ENCODE measurements at regions not wholly inside any gene's neighbourhood (a gene's known extent, or its start where the extent isn't known, plus 50 kb on each side); places are given as distances from the start of the nearest gene placed in this dataset.

DNA sequence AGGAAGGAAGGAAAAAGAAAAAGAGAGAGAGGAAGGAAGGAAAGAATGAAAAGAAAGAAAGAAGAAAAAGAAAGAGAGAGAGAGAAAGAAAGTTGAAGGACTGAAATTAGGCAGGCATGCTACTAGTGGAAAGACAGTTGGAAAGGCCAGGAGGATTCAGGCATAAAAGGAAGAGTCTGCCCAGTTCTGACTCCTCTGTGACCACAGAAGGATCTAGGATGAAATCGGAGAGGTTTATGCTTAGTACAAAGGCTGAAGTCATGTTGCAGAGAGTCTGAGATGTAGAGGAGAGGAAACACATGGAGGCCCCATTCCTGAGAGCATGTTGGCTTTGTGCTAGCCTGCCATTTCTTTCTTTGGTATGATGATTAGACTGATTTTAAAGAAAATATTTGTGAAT is 246.5 kb upstream of the ARGLU1 start:
- no peak for DNase-seq (ENCODE audit: low read depth)
- in situ Hi-C loops (cut with HindIII; ENCODE audit: low sequenced_read_pairs): no loop called here
- H3K4me3 ChIP-seq (ENCODE audit: low read depth, low read length): no peak overlapping the region
- TF ChIP-seq, protein P1, sequence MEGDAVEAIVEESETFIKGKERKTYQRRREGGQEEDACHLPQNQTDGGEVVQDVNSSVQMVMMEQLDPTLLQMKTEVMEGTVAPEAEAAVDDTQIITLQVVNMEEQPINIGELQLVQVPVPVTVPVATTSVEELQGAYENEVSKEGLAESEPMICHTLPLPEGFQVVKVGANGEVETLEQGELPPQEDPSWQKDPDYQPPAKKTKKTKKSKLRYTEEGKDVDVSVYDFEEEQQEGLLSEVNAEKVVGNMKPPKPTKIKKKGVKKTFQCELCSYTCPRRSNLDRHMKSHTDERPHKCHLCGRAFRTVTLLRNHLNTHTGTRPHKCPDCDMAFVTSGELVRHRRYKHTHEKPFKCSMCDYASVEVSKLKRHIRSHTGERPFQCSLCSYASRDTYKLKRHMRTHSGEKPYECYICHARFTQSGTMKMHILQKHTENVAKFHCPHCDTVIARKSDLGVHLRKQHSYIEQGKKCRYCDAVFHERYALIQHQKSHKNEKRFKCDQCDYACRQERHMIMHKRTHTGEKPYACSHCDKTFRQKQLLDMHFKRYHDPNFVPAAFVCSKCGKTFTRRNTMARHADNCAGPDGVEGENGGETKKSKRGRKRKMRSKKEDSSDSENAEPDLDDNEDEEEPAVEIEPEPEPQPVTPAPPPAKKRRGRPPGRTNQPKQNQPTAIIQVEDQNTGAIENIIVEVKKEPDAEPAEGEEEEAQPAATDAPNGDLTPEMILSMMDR (IDR thresholded peaks at IDR 0.05; ENCODE audit: low read depth, low read length, missing control alignments): no peak

DNA sequence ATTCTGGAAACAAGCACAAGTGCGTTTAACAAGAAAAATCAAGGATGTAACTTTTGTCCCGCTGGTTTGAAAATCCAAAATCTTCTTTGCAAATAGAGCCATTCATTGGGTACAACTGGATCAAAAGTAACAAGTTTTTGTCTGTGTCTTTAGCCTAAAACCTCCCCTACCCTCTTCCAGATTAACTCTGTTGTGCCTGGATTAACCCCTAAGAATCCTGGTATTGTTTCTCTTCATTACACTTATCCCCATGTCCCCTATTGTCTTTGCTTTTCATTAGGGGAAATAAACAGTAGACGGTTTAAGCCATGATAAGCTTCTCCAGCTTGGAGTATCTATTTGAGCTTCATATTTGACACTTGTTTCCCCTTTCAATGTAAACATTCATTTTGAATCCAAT is 242.1 kb upstream of the ARGLU1 start:
- in situ Hi-C loops (cut with HindIII; ENCODE audit: low sequenced_read_pairs): no loop called here
- TF ChIP-seq, protein P1 (IDR thresholded peaks at IDR 0.05; ENCODE audit: low read depth, low read length, missing control alignments): no peak
- no peak overlapping the region for H3K4me3 ChIP-seq (ENCODE audit: low read depth, low read length)
- DNase-seq (ENCODE audit: low read depth): no peak

DNA sequence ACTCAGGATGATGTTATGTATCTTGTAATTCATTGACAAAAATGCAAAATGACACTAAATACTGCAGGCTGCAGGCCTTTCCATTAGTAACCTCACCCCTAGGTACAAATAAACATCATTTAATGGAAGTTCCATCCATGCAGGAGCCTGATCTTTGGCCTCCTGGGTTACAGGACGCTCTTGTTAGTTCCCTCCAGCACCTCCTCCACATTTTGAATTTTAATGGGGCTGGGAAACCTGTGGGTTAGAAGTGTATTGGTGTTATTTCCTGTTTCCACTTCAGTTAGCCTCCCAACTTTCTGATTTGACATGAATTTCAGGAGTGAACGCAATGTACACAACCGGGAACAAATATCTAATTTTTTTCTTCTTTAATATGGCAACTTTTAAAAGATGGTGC is 237.1 kb upstream of the ARGLU1 start:
- in situ Hi-C loops (cut with HindIII; ENCODE audit: low sequenced_read_pairs): no loop called here
- TF ChIP-seq, protein P1 (IDR thresholded peaks at IDR 0.05; ENCODE audit: low read depth, low read length, missing control alignments): no peak
- H3K4me3 ChIP-seq (ENCODE audit: low read depth, low read length): no peak overlapping the region
- no peak for DNase-seq (ENCODE audit: low read depth)

DNA sequence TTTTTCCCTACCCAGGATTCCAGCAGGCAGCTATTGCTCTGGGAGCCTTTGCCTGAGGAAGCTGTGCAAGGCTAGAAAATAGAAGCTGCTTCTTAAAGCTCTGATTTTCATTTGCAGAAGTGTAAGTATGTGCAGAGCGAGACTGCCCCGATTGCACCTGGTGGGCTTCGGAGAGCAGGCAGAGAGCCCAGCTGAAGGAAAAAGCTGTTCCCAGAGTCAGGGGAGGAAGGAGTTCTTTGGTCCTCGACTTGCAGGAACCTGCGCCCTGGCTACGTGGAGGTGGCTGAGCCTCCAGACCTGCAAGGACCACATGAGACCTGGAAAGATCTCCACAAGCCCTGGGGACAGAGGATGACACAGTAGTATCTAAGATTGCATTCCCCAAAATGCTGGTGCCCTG is 235.0 kb upstream of the ARGLU1 start:
- H3K4me3 ChIP-seq (ENCODE audit: low read depth, low read length): no peak overlapping the region
- DNase-seq (ENCODE audit: low read depth): no peak
- in situ Hi-C loops (cut with HindIII; ENCODE audit: low sequenced_read_pairs): no loop called here
- TF ChIP-seq, protein P1 (IDR thresholded peaks at IDR 0.05; ENCODE audit: low read depth, low read length, missing control alignments): no peak

DNA sequence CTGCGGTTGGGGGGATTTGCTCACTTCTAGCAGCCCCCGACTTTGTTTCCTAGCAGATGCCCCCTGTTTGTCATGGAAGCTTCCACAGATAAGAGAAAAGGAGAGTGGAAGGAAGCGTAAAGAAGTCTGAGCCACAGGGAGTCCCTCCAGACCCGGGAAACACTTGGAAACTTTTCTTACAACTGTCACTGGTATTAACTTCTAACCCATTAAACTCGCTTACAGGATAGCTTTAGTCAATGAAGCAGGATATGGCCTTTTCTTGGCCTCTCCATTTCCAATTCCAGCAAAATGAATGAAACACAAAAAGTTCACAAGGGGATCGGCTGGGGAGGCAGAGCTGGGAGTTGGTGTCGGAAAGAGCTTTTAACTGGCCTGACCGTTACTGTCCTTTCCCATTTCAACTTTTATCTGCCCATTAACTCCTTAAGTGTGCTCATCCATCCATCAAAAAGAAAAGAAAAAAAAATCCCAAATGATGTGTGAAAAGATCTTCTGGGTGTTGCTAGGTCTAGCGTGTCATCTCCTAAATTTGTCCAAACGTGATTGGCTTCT is 231.9 kb upstream of the ARGLU1 start:
- DNase-seq (ENCODE audit: low read depth): no peak
- H3K4me3 ChIP-seq (ENCODE audit: low read depth, low read length): no peak overlapping the region
- in situ Hi-C loops (cut with HindIII; ENCODE audit: low sequenced_read_pairs): no loop called here
- TF ChIP-seq, protein P1 (IDR thresholded peaks at IDR 0.05; ENCODE audit: low read depth, low read length, missing control alignments): no peak

DNA sequence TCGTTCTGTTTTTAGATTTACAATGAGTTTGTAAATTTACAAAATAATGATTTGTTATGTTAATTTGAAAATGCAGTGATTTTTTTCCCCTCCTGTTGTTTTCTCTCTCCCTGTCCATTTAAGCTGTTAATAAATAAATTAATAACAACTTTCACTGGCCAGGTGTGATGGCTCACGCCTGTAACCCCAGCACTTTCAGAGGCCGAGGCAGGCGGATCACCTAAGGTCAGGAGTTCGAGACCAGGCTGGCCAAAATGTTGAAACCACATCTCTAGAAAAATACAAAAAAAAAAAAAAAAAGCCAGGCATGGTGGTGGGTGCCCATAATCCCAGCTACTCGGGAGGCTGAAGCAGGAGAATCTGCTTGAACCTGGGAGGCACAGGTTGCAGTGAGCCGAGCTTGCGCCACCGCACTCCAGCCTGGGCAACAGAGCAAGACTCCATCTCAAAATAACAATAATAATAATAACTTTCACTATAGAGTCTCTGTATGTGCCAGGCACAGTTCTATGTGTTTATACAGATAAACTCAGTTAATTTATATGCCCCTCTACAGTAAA is 229.2 kb upstream of the ARGLU1 start:
- no peak overlapping the region for H3K4me3 ChIP-seq (ENCODE audit: low read depth, low read length)
- no peak for DNase-seq (ENCODE audit: low read depth)
- TF ChIP-seq, protein P1 (IDR thresholded peaks at IDR 0.05; ENCODE audit: low read depth, low read length, missing control alignments): no peak
- in situ Hi-C loops (cut with HindIII; ENCODE audit: low sequenced_read_pairs): no loop called here

All from astrocyte of the cerebellum (primary cell).